NOMO-1 treated with dmso at 0.1 percent for 144 hours (cell line): ENCODE measurements at regions not wholly inside any gene's neighbourhood (a gene's known extent, or its start where the extent isn't known, plus 50 kb on each side); places are given as distances from the start of the nearest gene placed in this dataset.

ENCODE experiments used
- DNase-seq: peaks from one replicate; lab custom pipeline; 2025; ENCODE audit not compliant: unreplicated experiment; lab: John Stamatoyannopoulos, UW

DNA sequence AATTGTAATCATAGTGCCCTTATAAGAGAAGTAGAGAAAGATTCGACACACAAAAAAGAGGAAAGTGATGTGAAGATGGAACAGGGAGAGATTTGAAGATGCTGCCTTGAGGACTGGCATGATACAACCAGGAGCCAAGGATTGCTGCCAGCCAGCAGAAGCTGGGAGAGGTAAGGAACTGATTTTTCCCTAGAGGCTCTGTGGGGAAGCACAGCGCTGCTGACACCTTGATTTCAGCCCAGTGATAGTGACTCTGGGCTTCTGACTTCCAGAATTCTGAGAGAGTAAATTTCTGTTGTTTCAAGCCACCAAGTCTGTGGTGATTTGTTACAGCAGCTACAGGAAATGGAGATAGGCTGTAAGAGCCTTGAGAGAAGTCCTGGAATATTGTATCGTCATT, 98.2 kb downstream of the RAB11FIP2 start:
- DNase-seq, result no peak

DNA sequence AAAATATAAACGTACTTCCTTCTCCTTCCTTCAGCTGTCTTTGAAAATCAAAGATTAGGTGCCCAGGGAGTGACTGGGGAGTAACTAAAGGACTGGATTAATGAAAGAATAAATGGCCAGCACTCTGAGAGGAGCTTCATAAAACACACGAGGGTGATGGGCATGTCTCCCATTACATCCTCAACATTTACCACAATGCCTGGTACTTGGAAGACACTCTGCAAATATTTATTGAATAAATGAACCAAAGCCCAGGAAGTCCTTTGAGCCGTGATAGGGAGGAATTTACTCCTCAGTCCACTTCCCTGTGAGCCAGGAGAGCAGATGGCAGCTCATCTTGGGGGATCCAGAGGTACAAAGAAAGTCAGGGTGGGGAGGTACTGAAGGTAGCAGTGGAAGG, 96.3 kb downstream of the RAB11FIP2 start:
- DNase-seq, result no peak
